ENCODE measurements at regions not wholly inside any gene's neighbourhood (a gene's known extent, or its start where the extent isn't known, plus 50 kb on each side); places are given as distances from the start of the nearest gene placed in this dataset.

GRCh38 chr12:116675339-116676107 lies 62.3 kb downstream of the SPRING1 start (continued):
- no peak for TF ChIP-seq USF2 (IDR thresholded peaks at IDR 0.05; ENCODE audit: low read length)
- TF ChIP-seq JUN (IDR thresholded peaks at IDR 0.05; ENCODE audit: low read depth, low read length), result no peak

Data from H1 (cell line).